ENCODE measurements at regions not wholly inside any gene's neighbourhood (a gene's known extent, or its start where the extent isn't known, plus 50 kb on each side); places are given as distances from the start of the nearest gene placed in this dataset.
A peak's percentile ranks its signal among the peaks of the same experiment; 100 is the strongest.
"Not testable (repeated sequence)": the region's sequence is repeated elsewhere in the genome, so short reads cannot be mapped to it uniquely, and the experiment has no call there.

- Mint-ChIP-seq H3K27ac (no peak overlapping the region), H3K4me3 (no peak overlapping the region), H3K9me3 (no peaks in the 10 kb centered on the region), H3K27me3 (peaks cover 9% of the 10 kb centered on the region), H3K36me3 (ENCODE audit: low read depth) (no peaks in the 10 kb centered on the region), H3K4me1 (ENCODE audit: low read depth) (peaks cover 11% of the 10 kb centered on the region)
- intact Hi-C loops (cut with micrococcal nuclease) = loop anchor here (5.0 kb wide), 1 partner anchor 158 kb away; no protein-coding TSS in a partner anchor
These were observed 94.9 kb upstream of the PRSS1 start for GRCh38 chr7:142654398-142654797.

- H3K27ac Mint-ChIP-seq = no peak overlapping the region
- no peak overlapping the region for H3K4me3 Mint-ChIP-seq
- peaks cover 9% of the 10 kb centered on the region for H3K4me1 Mint-ChIP-seq (ENCODE audit: low read depth)
- H3K9me3 Mint-ChIP-seq = no peaks in the 10 kb centered on the region
- H3K36me3 Mint-ChIP-seq (ENCODE audit: low read depth) = no peaks in the 10 kb centered on the region
- peaks cover 17% of the 10 kb centered on the region for H3K27me3 Mint-ChIP-seq
- intact Hi-C loops (cut with micrococcal nuclease) = no loop called here
These were observed 101.5 kb upstream of the PRSS1 start for GRCh38 chr7:142647749-142648148.

DNA sequence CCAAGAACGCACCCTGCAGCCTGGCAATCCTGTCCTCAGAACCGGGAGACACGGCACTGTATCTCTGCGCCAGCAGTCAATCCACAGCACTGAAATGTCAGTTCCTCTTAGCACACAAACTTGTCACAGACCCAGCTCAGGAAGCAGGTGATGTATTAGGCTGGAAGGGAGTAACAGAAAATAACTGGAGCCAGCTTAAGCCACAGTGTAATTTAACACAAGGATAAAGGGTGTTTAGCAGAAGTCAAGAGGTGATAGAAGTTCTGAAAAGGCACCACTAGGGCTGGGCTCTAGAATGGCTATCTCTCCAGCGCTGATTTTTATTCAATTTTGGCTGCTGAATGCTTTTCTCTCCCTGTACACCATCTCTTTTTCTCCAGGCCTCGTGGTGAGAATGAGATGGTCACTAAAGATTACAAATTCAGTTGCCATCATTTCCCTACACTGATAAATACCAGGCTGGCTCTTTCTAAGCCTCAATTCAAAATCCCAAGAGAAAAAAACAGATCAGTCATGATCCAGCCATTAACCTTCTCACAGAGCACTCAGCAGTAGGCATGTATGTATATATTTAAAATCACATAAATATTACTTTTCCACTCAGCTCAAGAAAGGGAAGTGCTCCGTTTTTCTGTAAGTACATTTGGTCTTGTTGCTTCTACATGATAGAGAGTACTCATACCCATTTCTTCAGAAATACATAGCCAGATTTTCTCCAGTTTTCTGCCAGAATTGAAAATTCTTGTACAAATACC, 102.7 kb upstream of the PRSS1 start:
- Mint-ChIP-seq H3K36me3 (ENCODE audit: low read depth) (no peaks in the 10 kb centered on the region), H3K4me1 (ENCODE audit: low read depth) (peaks cover 14% of the 10 kb centered on the region), H3K27ac (no peak overlapping the region), H3K27me3 (peaks cover 21% of the 10 kb centered on the region), H3K4me3 (peak overlapping the region; percentile 17), H3K9me3 (no peaks in the 10 kb centered on the region)
- intact Hi-C loops (cut with micrococcal nuclease) = no loop called here

DNA sequence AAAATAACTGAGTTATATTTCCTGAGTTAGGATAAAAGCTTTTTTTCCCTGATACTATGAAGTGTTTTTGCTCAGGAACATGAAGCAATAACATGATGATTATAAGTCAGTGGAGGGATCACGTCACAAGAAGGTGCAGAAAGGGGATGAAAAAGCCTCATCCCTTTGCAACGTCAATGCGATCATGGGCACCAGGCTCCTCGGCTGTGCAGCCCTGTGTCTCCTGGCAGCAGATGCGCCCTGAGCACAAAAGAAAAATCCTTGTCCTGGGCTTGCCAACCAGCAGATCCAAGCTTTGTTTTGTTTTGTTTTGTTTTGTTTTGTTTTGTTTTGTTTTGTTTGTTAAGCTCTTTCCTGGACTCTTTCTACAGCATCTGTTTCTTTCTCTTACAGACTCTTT, 103.5 kb upstream of the PRSS1 start:
- peaks cover 22% of the 10 kb centered on the region for H3K27me3 Mint-ChIP-seq

DNA sequence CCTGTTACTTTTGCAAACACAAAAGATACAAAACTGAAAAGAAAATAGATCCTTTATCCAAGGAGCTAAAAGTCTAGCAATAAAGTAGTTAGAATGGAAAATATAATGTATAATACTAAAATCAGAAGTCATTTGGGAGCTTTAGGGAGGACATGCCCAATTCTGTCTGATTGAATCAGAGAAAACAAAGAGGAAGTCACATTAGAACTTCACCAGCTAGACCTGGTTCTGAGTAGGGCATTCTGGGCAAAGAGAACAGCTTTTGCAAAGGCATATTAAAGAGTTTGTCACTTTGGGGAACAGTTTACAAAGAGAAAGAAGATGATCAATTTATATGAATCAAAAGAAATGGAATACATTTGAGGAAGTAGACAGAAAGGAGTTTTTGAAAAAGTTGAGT, 107.0 kb upstream of the PRSS1 start:
- H3K27ac Mint-ChIP-seq = no peak overlapping the region
- intact Hi-C loops (cut with micrococcal nuclease) = no loop called here
- no peak overlapping the region for H3K4me3 Mint-ChIP-seq
- H3K4me1 Mint-ChIP-seq (ENCODE audit: low read depth) = peaks cover 15% of the 10 kb centered on the region
- peaks cover 23% of the 10 kb centered on the region for H3K27me3 Mint-ChIP-seq
- H3K9me3 Mint-ChIP-seq = no peaks in the 10 kb centered on the region
- H3K36me3 Mint-ChIP-seq (ENCODE audit: low read depth) = no peaks in the 10 kb centered on the region

More for the DNA sequence above, 103.5 kb upstream of the PRSS1 start:
- intact Hi-C loops (cut with micrococcal nuclease) = no loop called here
- no peaks in the 10 kb centered on the region for H3K36me3 Mint-ChIP-seq (ENCODE audit: low read depth)
- H3K4me3 Mint-ChIP-seq = peak overlapping the region; percentile 17
- H3K27ac Mint-ChIP-seq = no peak overlapping the region
- peaks cover 14% of the 10 kb centered on the region for H3K4me1 Mint-ChIP-seq (ENCODE audit: low read depth)
- no peaks in the 10 kb centered on the region for H3K9me3 Mint-ChIP-seq

GRCh38 chr7:142641252-142641651, 108.0 kb upstream of the PRSS1 start:
- Mint-ChIP-seq H3K27me3 (peaks cover 22% of the 10 kb centered on the region), H3K4me1 (ENCODE audit: low read depth) (peaks cover 18% of the 10 kb centered on the region)
- H3K4me3 Mint-ChIP-seq; intact Hi-C loops (cut with micrococcal nuclease); H3K36me3 Mint-ChIP-seq (ENCODE audit: low read depth); H3K9me3 Mint-ChIP-seq; H3K27ac Mint-ChIP-seq: not testable (repeated sequence)

GRCh38 chr7:142638581-142638980, 110.7 kb upstream of the PRSS1 start:
- peaks cover 10% of the 10 kb centered on the region for H3K27me3 Mint-ChIP-seq
- H3K4me1 Mint-ChIP-seq (ENCODE audit: low read depth) = peaks cover 13% of the 10 kb centered on the region
- H3K4me3 Mint-ChIP-seq = no peak overlapping the region
- no peaks in the 10 kb centered on the region for H3K9me3 Mint-ChIP-seq
- H3K36me3 Mint-ChIP-seq (ENCODE audit: low read depth) = no peaks in the 10 kb centered on the region
- no peak overlapping the region for H3K27ac Mint-ChIP-seq
- intact Hi-C loops (cut with micrococcal nuclease) = no loop called here

DNA sequence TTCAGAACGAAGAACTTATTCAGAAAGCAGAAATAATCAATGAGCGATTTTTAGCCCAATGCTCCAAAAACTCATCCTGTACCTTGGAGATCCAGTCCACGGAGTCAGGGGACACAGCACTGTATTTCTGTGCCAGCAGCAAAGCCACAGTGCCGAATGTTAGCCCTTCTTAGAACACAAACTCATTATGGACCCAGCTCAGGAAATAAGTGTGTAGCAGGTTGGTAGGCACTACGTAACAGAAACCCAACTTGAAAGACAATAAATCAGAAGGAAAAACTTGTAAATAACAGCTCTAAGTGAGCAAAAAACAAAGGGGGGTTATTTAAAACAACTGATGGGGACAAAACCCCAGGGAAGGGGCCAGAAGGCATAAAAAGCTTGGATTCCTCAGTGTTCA, 112.0 kb upstream of the PRSS1 start:
- Mint-ChIP-seq H3K36me3 (ENCODE audit: low read depth) (no peaks in the 10 kb centered on the region), H3K4me1 (ENCODE audit: low read depth) (peaks cover 9% of the 10 kb centered on the region), H3K27ac (no peak overlapping the region), H3K4me3 (no peak overlapping the region), H3K27me3 (peaks cover 13% of the 10 kb centered on the region), H3K9me3 (no peaks in the 10 kb centered on the region)
- intact Hi-C loops (cut with micrococcal nuclease) = no loop called here

DNA sequence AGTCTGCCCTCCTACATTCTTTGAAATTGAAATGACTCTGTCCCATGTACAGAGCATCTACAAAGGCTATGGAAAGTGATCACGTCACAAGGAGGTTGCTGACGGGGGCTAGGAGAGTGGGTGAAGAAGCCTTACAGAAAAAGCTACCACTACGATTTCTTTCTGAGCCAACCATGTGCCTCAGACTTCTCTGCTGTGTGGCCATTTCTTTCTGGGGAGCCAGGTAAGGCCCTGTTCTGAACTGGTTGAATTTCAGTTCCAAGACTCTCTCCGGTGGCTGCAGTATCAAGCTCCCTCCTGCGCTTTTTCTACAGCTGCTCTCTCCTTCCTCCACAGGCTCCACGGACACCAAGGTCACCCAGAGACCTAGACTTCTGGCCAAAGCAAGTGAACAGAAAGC, 112.5 kb upstream of the PRSS1 start:
- Mint-ChIP-seq H3K27ac (no peak overlapping the region), H3K4me1 (ENCODE audit: low read depth) (peaks cover 8% of the 10 kb centered on the region), H3K4me3 (no peak overlapping the region), H3K9me3 (no peaks in the 10 kb centered on the region), H3K36me3 (ENCODE audit: low read depth) (no peaks in the 10 kb centered on the region), H3K27me3 (peaks cover 17% of the 10 kb centered on the region)
- intact Hi-C loops (cut with micrococcal nuclease) = no loop called here

GRCh38 chr7:142636107-142636506, 113.2 kb upstream of the PRSS1 start:
- H3K27me3 Mint-ChIP-seq = peaks cover 15% of the 10 kb centered on the region
- H3K4me1 Mint-ChIP-seq (ENCODE audit: low read depth); H3K4me3 Mint-ChIP-seq; H3K9me3 Mint-ChIP-seq; intact Hi-C loops (cut with micrococcal nuclease); H3K27ac Mint-ChIP-seq; H3K36me3 Mint-ChIP-seq (ENCODE audit: low read depth): not testable (repeated sequence)

GRCh38 chr7:142632271-142633134, 116.8 kb upstream of the PRSS1 start:
- Mint-ChIP-seq H3K4me3 (no peak overlapping the region), H3K27ac (no peak overlapping the region), H3K36me3 (ENCODE audit: low read depth) (no peaks in the 10 kb centered on the region), H3K27me3 (peaks cover 17% of the 10 kb centered on the region), H3K9me3 (no peaks in the 10 kb centered on the region), H3K4me1 (ENCODE audit: low read depth) (peaks cover 8% of the 10 kb centered on the region)
- intact Hi-C loops (cut with micrococcal nuclease) = loop anchor here (1.0 to 5.0 kb wide), 4 partner anchors 151 to 370 kb away; no protein-coding TSS in a partner anchor

DNA sequence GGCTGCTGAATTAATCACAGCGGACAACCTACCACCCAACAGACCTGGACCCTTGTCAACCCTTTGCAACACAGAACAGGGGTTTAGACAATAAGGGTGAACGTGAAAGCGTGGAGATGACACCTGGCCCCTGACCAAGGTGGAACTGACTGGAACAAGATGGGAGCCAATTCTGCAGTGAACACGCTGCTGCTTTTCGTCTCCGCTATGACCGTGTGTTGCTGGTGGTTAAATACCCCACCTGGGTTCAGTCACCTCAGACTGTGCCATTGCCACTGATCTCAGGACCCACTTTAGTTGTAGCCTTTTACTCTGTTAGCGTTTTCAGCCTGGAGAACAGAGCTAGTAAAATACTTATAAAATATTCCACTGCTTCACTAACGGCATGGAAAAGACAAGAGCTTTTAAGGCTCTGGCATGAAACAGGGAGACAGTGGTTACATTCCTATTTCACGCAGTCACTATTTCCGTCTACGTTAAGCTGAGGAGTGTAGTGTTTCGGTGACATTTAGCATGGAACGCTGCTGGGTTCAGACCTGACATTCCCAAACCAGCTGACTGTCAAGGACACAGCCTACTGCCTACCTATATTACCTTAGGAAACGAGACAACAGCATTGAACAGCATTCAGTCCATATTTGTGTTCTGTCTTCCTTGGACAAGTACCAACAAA, 119.5 kb upstream of the PRSS1 start:
- Mint-ChIP-seq H3K9me3 (no peaks in the 10 kb centered on the region), H3K36me3 (ENCODE audit: low read depth) (no peaks in the 10 kb centered on the region), H3K4me3 (no peak overlapping the region), H3K27ac (no peak overlapping the region), H3K27me3 (peaks cover 23% of the 10 kb centered on the region), H3K4me1 (ENCODE audit: low read depth) (peaks cover 12% of the 10 kb centered on the region)
- intact Hi-C loops (cut with micrococcal nuclease) = loop anchor here (5.0 kb wide), 1 partner anchor 373 kb away; no protein-coding TSS in a partner anchor

DNA sequence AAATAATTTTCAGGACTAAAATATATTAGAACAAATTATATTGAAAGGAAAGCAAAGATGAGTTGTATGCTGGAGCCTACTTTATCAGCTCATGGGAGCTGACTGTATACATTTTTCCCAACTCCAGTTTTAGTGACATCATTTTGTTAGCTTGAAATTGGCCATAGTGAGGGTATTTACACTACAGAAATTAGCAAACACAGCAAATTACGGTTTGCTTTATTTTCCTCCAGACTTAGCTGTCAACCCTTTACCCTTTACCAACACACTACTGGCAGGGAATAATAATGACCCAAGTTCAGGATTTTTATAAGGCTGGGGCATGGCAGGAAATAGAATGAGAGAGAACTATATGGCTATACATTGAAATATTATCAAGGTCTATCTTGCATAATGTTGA, 120.3 kb upstream of the PRSS1 start:
- Mint-ChIP-seq H3K36me3 (ENCODE audit: low read depth) (no peaks in the 10 kb centered on the region), H3K4me3 (no peak overlapping the region), H3K4me1 (ENCODE audit: low read depth) (peaks cover 12% of the 10 kb centered on the region), H3K27me3 (peaks cover 23% of the 10 kb centered on the region), H3K9me3 (no peaks in the 10 kb centered on the region), H3K27ac (no peak overlapping the region)
- intact Hi-C loops (cut with micrococcal nuclease) = no loop called here

GRCh38 chr7:142627223-142627622, 122.0 kb upstream of the PRSS1 start:
- Mint-ChIP-seq H3K4me1 (ENCODE audit: low read depth) (peaks cover 12% of the 10 kb centered on the region), H3K27me3 (peaks cover 20% of the 10 kb centered on the region)
- H3K36me3 Mint-ChIP-seq (ENCODE audit: low read depth); H3K9me3 Mint-ChIP-seq; H3K27ac Mint-ChIP-seq; intact Hi-C loops (cut with micrococcal nuclease); H3K4me3 Mint-ChIP-seq: not testable (repeated sequence)
